Nucleus accumbens (tissue), 56 donors: ENCODE measurements at regions not wholly inside any gene's neighbourhood (a gene's known extent, or its start where the extent isn't known, plus 50 kb on each side); places are given as distances from the start of the nearest gene placed in this dataset.

Source experiments
- DNase-seq, 56 donors: peaks; one replicate each; lab custom pipeline; 2025; lab: John Stamatoyannopoulos, UW

- no peak for DNase-seq
Observed at GRCh38 chr18:59085126-59085794, 54.4 kb upstream of the SEC11C start.

- DNase-seq, result no peak
Observed at GRCh38 chr18:59085797-59086196, 53.9 kb upstream of the SEC11C start.

GRCh38 chr18:59086522-59086921 lies 53.2 kb upstream of the SEC11C start:
- DNase-seq, result no peak

GRCh38 chr18:59087391-59087790 lies 52.3 kb upstream of the SEC11C start:
- DNase-seq, result no peak
